Heart left ventricle (tissue), 13 donors: ENCODE measurements at regions not wholly inside any gene's neighbourhood (a gene's known extent, or its start where the extent isn't known, plus 50 kb on each side); places are given as distances from the start of the nearest gene placed in this dataset.

ENCODE experiments used
- CTCF ChIP-seq, 12 donors: fragments of 200-600 bp; sonication (generic) in 4 of 12; IDR thresholded peaks; one replicate each; pipeline versions ENCODE4 v1.5.0 to v1.8.0; 2018 to 2022; ENCODE audit warnings: antibody characterized with exemption in 12 of 12, mild to moderate bottlenecking in 5 of 12
- POLR2A ChIP-seq, 2 donors: fragments of 450-650 bp; IDR thresholded peaks; one replicate each; pipeline ENCODE4 v1.6.1; 2017; ENCODE audit warnings: antibody characterized with exemption in 2 of 2, mild to moderate bottlenecking in 2 of 2, moderate library complexity in 2 of 2
- donor health status: ischemic (EF 13 %, LVEDD 7.1; RV severe dilation, severe dysfunction).
- donor health status: DM: no; HTN: yes; CAD: no.
- donor health status: DM: no; HTN: no; CAD: no.
- donor health status: ischemic (EF 25% LVEDD 6.9; RV normal size, moderate dysfunction).
- donor health status: ischemic (EF 25% LVEDD 5.7; RV mildly dilated, moderate dysfunction).
- donor health status: ischemic (EF 35%, LVEDD 5.7; RV mildly dilated, moderate dysfunction).
- donor health status: nonischemic (EF 11% LVEDD 7.7; RV severe dilation, severe dysfunction).
- donor health status: DM: yes; HTN: yes; CAD: no.
- donor health status: PGD.
- donor health status: ischemic (EF 29% LVEDD 5.4; RV normal size, mild dysfunction).
- donor health status: nonischemic (EF 23%, LVEDD 6.1; RV moderate dilation, normal function).

GRCh38 chr12:22938323-22938722 lies 313.4 kb downstream of the ETNK1 start:
- TF ChIP-seq POLR2A (IDR thresholded peaks at IDR 0.05) (no peak), CTCF (IDR thresholded peaks at IDR 0.05) (no peak)
